ENCODE measurements at regions not wholly inside any gene's neighbourhood (a gene's known extent, or its start where the extent isn't known, plus 50 kb on each side); places are given as distances from the start of the nearest gene placed in this dataset.

GRCh38 chr15:26051761-26052675, 188.9 kb upstream of the ATP10A start:
- TF ChIP-seq, protein P1, sequence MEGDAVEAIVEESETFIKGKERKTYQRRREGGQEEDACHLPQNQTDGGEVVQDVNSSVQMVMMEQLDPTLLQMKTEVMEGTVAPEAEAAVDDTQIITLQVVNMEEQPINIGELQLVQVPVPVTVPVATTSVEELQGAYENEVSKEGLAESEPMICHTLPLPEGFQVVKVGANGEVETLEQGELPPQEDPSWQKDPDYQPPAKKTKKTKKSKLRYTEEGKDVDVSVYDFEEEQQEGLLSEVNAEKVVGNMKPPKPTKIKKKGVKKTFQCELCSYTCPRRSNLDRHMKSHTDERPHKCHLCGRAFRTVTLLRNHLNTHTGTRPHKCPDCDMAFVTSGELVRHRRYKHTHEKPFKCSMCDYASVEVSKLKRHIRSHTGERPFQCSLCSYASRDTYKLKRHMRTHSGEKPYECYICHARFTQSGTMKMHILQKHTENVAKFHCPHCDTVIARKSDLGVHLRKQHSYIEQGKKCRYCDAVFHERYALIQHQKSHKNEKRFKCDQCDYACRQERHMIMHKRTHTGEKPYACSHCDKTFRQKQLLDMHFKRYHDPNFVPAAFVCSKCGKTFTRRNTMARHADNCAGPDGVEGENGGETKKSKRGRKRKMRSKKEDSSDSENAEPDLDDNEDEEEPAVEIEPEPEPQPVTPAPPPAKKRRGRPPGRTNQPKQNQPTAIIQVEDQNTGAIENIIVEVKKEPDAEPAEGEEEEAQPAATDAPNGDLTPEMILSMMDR (conservative IDR thresholded peaks at IDR 0.05; ENCODE audit: low read depth) = no peak
- ChIA-PET CTCF (interaction anchor here (1.0 kb wide), 1 partner anchor 12 kb away, joined by 3 read pairs; no protein-coding TSS in a partner anchor), POLR2A (ENCODE audit: low non-redundant PET) (no interaction called here)
- no peak overlapping the region for H3K27ac ChIP-seq
- DNase-seq (ENCODE audit: low spot score) = no peak

GRCh38 chr15:26050984-26051383, 187.9 kb upstream of the ATP10A start:
- ChIA-PET POLR2A (ENCODE audit: low non-redundant PET) (no interaction called here), CTCF (no interaction called here)
- TF ChIP-seq, protein P1 (conservative IDR thresholded peaks at IDR 0.05; ENCODE audit: low read depth) = no peak
- H3K27ac ChIP-seq = no peak overlapping the region
- DNase-seq (ENCODE audit: low spot score) = no peak

DNA sequence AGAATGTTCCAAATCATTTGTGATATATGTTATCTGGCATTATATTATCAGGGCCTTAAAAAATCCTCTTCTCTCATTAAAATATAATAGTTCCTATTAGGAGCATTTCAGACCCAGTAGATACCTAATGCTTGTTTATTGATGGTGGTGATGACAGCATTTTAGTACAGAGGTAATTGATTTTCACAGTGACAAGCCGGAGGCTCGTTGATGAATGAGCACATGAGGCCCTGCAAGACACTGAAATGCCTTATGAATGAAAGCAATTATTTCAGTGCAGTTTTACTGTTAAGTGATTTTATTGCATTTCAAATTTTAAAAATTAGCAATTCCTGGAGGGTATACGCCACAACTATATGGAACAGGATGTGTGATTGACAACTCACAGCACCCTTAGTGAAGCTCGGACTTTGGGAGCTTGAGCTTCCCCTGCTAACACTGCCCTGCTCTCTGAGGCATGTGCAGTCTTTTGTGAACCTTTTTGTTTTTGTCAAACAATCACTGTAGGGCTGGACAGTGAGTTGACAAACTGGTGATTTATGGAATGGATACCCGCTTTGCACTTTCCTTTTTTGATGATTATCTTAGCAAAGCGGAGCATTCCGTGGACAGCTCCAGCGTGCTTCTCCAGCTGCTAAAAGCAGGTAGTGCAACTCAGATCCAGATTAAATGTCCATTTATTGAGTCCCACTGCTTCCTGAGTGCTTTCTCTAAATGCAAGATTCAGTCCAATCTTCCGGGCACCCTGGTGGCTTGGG, 187.0 kb upstream of the ATP10A start:
- ChIA-PET CTCF (no interaction called here), POLR2A (ENCODE audit: low non-redundant PET) (no interaction called here)

GRCh38 chr15:26048669-26049068, 185.5 kb upstream of the ATP10A start:
- TF ChIP-seq, protein P1 (conservative IDR thresholded peaks at IDR 0.05; ENCODE audit: low read depth) = no peak
- POLR2A ChIA-PET (ENCODE audit: low non-redundant PET) = no interaction called here
- CTCF ChIA-PET = no interaction called here

More for the DNA sequence above, 187.0 kb upstream of the ATP10A start:
- TF ChIP-seq, protein P1 (conservative IDR thresholded peaks at IDR 0.05; ENCODE audit: low read depth) = no peak
- H3K27ac ChIP-seq = no peak overlapping the region
- DNase-seq (ENCODE audit: low spot score) = no peak

GRCh38 chr15:26045516-26045915, 182.4 kb upstream of the ATP10A start:
- no peak for DNase-seq (ENCODE audit: low spot score)
- ChIA-PET CTCF (interaction anchor here (0.6 kb wide), 1 partner anchor 12 kb away, joined by 3 read pairs; no protein-coding TSS in a partner anchor), POLR2A (ENCODE audit: low non-redundant PET) (no interaction called here)
- no peak overlapping the region for H3K27ac ChIP-seq
- TF ChIP-seq, protein P1 (conservative IDR thresholded peaks at IDR 0.05; ENCODE audit: low read depth) = no peak

More at GRCh38 chr15:26048669-26049068, 185.5 kb upstream of the ATP10A start:
- DNase-seq (ENCODE audit: low spot score) = no peak
- H3K27ac ChIP-seq = no peak overlapping the region

GRCh38 chr15:26043018-26043417, 179.9 kb upstream of the ATP10A start:
- H3K27ac ChIP-seq = no peak overlapping the region
- ChIA-PET POLR2A (ENCODE audit: low non-redundant PET) (no interaction called here), CTCF (interaction anchor here (1.0 kb wide), 1 partner anchor 11 kb away, joined by 5 read pairs; no protein-coding TSS in a partner anchor)
- no peak for DNase-seq (ENCODE audit: low spot score)
- TF ChIP-seq, protein P1 (conservative IDR thresholded peaks at IDR 0.05; ENCODE audit: low read depth) = no peak
